Stimulated activated naive B cell treated with anti-CD40 and anti-IgM and Interleukin-4, amounts not matched to agents 10 μg/mL and 1 μg/mL and 100 μg/mL, for 72 hours (primary cell): ENCODE measurements at regions not wholly inside any gene's neighbourhood (a gene's known extent, or its start where the extent isn't known, plus 50 kb on each side); places are given as distances from the start of the nearest gene placed in this dataset.
"Not testable (repeated sequence)": the region's sequence is repeated elsewhere in the genome, so short reads cannot be mapped to it uniquely, and the experiment has no call there.

Source experiments
- ATAC-seq, 2 donors: fragments of 150-1000 bp; cut with Tn5 transposase; replicated peaks; 2 replicates each; pipeline ENCODE4 v1.10.0; 2021; ENCODE audit warnings: moderate library complexity in 1 of 2
- DNase-seq: peaks from one replicate; pipeline ENCODE4 v3.0.0; 2021
- H3K27ac Mint-ChIP-seq: one replicate; pipeline ENCODE4 v1.8.0; 2022; ENCODE audit warnings: mild to moderate bottlenecking, mixed read lengths
- H3K27me3 Mint-ChIP-seq, 2 donors: one replicate each; pipeline ENCODE4 v1.8.0; 2022; ENCODE audit warnings: mixed read lengths in 2 of 2
- H3K36me3 Mint-ChIP-seq, 2 donors: one replicate each; pipeline ENCODE4 v1.8.0; 2022; ENCODE audit warnings: mixed read lengths in 2 of 2, mild to moderate bottlenecking in 1 of 2
- H3K4me1 Mint-ChIP-seq, 2 donors: one replicate each; pipeline ENCODE4 v1.8.0; 2022; ENCODE audit warnings: mixed read lengths in 2 of 2, mild to moderate bottlenecking in 1 of 2
- H3K4me3 Mint-ChIP-seq, 2 donors: one replicate each; pipeline ENCODE4 v1.8.0; 2022; ENCODE audit warnings: mild to moderate bottlenecking in 2 of 2, mixed read lengths in 2 of 2, moderate library complexity in 1 of 2
- H3K9me3 Mint-ChIP-seq, 2 donors: one replicate each; pipeline ENCODE4 v1.8.0; 2022; ENCODE audit warnings: mixed read lengths in 2 of 2, mild to moderate bottlenecking in 1 of 2

DNA sequence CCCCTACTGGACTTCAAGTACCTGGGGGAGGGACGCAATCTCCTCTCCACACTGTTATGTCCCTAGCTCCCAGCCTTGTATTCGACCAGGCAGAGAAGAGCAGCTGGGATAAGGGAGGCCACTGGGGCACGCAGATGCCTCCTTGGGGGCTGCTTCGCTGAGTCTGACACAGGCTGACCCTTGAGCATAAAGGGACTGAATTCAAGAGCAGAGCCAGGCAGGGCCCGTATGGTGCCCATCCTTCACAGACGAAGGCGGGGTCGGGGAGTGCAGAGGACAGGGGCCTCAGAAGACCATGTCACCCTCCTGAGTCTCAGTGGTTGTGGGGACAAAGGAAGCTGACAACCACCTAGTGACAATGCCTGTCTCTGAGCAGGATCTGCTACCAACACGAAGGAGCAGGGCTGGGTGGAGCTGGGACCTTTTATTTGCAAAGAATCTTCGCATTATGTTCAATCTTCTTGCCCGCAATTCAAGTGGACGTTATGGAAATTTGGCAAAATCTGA lies 124.6 kb downstream of the TUBA3C start:
- ATAC-seq = no peak
- Mint-ChIP-seq H3K27me3 (no peaks in the 10 kb centered on the region), H3K4me3 (no peak overlapping the region), H3K36me3 (no peaks in the 10 kb centered on the region), H3K9me3 (peaks cover 5 to 9% of the 10 kb centered on the region in 2 donors), H3K27ac (no peak overlapping the region), H3K4me1 (no peaks in the 10 kb centered on the region)
- no peak for DNase-seq

DNA sequence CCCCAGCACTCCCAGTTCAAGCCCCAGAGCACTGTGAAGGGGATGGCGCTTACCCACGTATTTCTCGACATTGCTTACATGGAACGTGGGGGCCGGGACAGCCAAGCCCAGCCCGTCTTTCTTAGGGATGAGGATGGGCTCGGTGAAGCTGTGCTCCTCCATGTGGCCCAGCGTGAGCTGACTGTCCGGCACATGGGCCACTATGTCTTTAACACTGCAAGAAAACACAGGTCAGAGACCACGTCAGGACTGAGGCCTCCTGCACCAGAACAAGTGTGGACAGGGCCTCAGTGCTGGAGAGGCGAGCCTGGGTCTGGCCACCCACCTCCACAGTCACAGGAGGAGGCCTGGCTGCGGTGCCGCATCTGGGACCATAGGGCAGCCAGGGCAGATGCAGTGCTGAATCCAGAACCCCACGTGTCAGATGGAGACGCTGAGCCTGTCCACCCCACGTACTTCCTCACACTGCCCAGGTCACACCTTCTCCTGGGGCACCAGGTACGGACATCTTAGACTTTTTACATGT lies 125.2 kb downstream of the TUBA3C start:
- Mint-ChIP-seq H3K36me3 (no peaks in the 10 kb centered on the region), H3K4me3 (no peak overlapping the region), H3K27ac (no peak overlapping the region), H3K4me1 (no peaks in the 10 kb centered on the region), H3K9me3 (peaks cover 10 to 11% of the 10 kb centered on the region in 2 donors), H3K27me3 (no peaks in the 10 kb centered on the region)
- DNase-seq (no peak), ATAC-seq (no peak)

DNA sequence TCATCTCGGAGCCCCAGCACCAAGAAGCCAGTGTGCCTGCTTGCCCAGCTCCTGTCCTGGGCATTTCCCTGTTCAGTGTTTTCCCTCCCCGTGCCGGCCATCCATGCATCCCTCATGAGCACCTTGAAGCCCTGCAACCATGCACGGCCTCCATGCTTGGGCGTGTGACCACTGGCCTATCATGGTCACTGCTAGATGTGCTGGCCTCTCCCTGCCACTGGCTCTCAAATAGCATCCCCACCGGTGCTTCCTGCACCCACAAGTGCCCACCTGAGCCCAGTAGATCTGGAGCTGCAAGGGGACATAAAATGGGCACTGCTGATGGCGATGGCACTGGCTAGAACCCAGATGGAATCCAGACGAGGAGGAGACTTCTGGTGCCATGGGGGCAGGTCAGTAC lies 126.0 kb downstream of the TUBA3C start:
- Mint-ChIP-seq H3K4me1 (no peaks in the 10 kb centered on the region), H3K27ac (no peak overlapping the region), H3K9me3 (peaks cover 10 to 15% of the 10 kb centered on the region in 2 donors), H3K27me3 (no peaks in the 10 kb centered on the region), H3K4me3 (no peak overlapping the region), H3K36me3 (no peaks in the 10 kb centered on the region)
- ATAC-seq (no peak), DNase-seq (no peak)

DNA sequence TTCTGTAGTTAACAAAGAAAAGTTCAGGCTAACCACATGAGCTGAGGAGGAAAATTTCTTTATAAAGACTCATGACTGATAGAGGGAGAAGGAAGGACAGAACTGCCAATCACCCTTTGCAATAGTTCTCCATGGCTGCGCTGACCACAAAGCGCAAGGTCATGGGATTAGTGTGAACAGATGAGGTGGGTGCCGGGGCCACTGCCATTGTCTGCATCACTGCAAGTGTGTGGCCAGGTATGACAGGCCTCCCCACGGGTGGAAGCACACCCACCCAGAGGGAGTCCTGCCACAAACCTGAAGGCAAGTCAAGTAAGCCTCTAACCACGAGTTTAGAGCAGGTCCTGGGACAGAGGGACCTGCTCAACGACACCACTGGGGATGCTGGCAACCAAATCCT lies 128.1 kb downstream of the TUBA3C start:
- H3K4me1 Mint-ChIP-seq = no peaks in the 10 kb centered on the region
- ATAC-seq (no peak), DNase-seq (no peak)
- H3K4me3 Mint-ChIP-seq = no peak overlapping the region
- no peaks in the 10 kb centered on the region for H3K27me3 Mint-ChIP-seq
- no peaks in the 10 kb centered on the region for H3K36me3 Mint-ChIP-seq
- no peak overlapping the region for H3K27ac Mint-ChIP-seq
- H3K9me3 Mint-ChIP-seq = peaks cover 8 to 15% of the 10 kb centered on the region in 2 donors

DNA sequence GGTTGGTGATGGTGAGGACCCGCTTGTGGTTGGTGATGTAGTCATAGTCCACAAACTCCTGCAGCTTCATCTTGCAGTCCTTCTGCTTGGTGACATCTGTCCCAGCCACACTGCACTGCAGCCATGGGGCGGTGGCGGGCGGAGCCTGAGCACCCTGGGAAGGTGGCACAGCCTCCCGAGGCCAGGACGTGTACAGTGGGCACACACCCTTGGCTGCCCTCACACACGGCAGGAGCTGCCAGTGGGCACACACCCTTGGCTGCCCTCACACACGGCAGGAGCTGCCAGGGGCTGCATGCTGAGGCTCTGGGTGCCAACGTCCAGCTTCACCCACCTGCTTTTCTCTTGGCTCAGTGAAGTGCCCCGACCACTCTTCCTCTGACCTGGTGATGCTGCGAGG lies 128.7 kb downstream of the TUBA3C start:
- peaks cover 8 to 15% of the 10 kb centered on the region in 2 donors for H3K9me3 Mint-ChIP-seq
- H3K36me3 Mint-ChIP-seq = no peaks in the 10 kb centered on the region

DNA sequence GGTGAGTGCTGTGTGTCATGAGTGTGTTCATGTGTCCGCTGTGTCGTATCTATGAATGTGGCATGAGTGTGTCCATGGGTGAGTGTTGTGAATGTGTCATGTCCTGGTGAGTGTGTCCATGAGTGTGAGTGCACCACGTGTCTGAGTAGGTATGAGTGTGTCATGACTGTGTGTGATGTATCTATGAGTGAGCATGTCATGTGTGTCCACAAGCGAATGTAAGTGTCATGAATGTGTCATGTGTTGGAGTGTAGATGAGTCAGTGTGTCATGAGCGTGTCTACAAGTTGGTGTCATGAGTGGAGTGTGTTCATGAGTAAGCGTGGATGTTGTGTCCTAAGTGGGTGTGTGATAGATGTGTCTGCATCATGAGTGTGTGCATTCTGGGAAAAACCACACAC lies 129.4 kb downstream of the TUBA3C start:
- H3K4me3 Mint-ChIP-seq = no peak overlapping the region
- H3K27me3 Mint-ChIP-seq = no peaks in the 10 kb centered on the region
- H3K27ac Mint-ChIP-seq = no peak overlapping the region
- H3K4me1 Mint-ChIP-seq = no peaks in the 10 kb centered on the region
- no peaks in the 10 kb centered on the region for H3K36me3 Mint-ChIP-seq
- H3K9me3 Mint-ChIP-seq = peaks cover 8 to 15% of the 10 kb centered on the region in 2 donors
- ATAC-seq = no peak
- DNase-seq = no peak

More for the DNA sequence above, 128.7 kb downstream of the TUBA3C start:
- Mint-ChIP-seq H3K27ac (no peak overlapping the region), H3K4me3 (no peak overlapping the region), H3K27me3 (no peaks in the 10 kb centered on the region), H3K4me1 (no peaks in the 10 kb centered on the region)
- ATAC-seq (no peak), DNase-seq (no peak)

DNA sequence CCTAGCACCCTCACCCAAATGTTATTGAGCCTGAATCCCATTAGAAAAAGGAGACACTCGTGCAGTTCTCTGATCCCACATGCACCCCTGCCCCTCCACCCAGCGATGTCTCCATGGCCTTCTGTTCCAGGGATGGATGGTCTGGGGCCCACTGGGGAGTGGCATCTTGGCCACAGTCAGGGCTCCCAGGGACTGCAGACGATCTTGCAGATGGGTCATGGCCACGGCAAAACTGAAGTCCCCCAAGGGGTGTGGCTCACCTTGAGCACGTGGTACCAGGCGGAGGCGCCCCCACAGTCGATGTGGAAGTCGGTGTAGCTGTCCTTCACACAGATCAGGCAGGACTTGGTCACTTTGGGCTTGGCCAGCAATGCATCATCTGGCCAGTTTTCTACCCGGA lies 130.7 kb downstream of the TUBA3C start:
- Mint-ChIP-seq H3K4me3 (no peak overlapping the region), H3K27ac (no peak overlapping the region), H3K9me3 (peaks cover 8 to 15% of the 10 kb centered on the region in 2 donors), H3K4me1 (no peaks in the 10 kb centered on the region), H3K36me3 (no peaks in the 10 kb centered on the region), H3K27me3 (no peaks in the 10 kb centered on the region)
- DNase-seq (no peak), ATAC-seq (no peak)

DNA sequence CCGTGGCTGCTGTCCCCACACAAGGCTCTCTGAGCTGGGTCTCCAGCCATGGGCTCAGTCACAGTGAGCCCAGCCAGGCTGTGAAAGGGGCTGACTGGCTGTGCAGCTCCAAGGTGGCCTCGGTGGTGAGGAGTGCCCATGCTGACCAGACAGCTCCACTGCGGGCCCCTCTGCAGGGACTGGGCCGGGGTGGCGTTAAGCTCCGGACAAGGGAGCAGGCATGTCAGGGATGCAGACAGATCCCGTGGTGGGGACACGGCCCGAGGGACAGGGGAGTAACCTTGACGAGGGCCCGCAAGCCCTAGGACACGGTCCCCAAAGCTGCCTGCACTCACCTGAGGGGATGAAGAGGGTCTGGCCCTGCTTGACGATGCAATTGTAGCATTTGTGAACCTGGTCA lies 132.0 kb downstream of the TUBA3C start:
- H3K27me3 Mint-ChIP-seq, DNase-seq, H3K4me3 Mint-ChIP-seq, H3K36me3 Mint-ChIP-seq, H3K27ac Mint-ChIP-seq, ATAC-seq, H3K4me1 Mint-ChIP-seq: not testable (repeated sequence)
- H3K9me3 Mint-ChIP-seq = peaks cover 8 to 15% of the 10 kb centered on the region in 2 donors

DNA sequence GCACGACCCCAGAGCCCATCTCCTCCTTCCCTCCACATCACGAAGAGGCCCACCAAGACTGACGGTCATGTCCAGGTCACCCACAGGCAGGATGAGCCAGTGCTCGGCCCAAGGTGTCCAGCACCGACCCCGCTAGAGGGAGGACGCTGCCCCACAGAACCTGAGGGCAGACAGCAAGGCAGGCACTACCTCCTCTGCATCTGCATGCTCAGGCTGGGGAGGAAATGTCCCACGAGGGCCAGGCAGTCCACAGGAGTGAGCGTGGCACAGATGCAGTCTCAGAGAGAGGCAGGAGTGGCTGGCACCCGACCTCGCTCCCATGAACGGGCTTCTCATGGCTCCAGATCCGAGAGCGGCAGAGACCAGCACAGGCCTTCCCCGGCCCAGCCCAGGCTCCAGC lies 133.2 kb downstream of the TUBA3C start:
- H3K4me3 Mint-ChIP-seq = no peak overlapping the region
- no peak for ATAC-seq
- H3K9me3 Mint-ChIP-seq = peaks cover 8 to 15% of the 10 kb centered on the region in 2 donors
- no peak for DNase-seq
- H3K27me3 Mint-ChIP-seq = no peaks in the 10 kb centered on the region
- H3K27ac Mint-ChIP-seq = no peak overlapping the region
- H3K36me3 Mint-ChIP-seq = no peaks in the 10 kb centered on the region
- H3K4me1 Mint-ChIP-seq = no peaks in the 10 kb centered on the region

DNA sequence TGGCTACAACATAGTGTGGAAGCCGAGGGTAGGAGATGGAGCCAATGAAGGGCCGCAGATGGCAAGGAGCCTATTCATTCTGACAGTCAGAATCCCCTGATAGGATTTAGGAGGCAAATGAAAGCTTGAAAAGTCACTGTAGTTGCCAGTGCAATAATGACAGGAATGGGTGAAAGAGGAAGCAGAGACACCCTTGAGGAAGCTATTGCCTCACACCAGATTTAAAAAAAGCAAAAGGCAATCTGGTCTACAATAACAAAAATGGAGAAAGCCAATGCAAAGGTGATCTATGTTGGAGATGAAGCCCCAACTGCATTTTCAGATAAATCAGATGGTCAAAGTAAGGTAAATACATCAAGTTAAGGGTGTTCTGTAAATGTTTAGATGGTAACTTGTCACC lies 158.5 kb downstream of the TUBA3C start:
- Mint-ChIP-seq H3K4me1 (no peaks in the 10 kb centered on the region), H3K27me3 (no peaks in the 10 kb centered on the region), H3K9me3 (peaks cover 0 to 10% of the 10 kb centered on the region in 2 donors), H3K36me3 (no peaks in the 10 kb centered on the region), H3K27ac (no peak overlapping the region), H3K4me3 (no peak overlapping the region)
- no peak for DNase-seq
- ATAC-seq = no peak

DNA sequence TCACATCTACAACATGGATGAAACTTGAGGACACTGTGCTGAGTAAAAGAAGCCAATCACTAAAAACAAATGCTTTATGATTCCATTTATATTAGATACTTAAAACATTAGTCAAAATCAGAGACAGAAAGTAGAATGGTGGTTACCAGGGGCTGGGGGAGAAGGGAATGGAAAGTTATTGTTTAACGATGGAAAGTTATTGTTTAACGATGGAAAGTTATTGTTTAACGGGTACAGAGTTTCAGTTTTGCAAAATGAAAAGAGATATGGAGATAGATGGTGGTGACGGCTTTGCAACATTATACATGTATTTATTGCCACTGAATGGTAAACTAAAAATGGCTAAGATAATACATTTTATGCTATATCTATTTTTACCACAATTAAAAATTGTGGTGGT lies 160.6 kb downstream of the TUBA3C start:
- Mint-ChIP-seq H3K36me3 (no peaks in the 10 kb centered on the region), H3K27me3 (no peaks in the 10 kb centered on the region), H3K9me3 (peaks cover 0 to 12% of the 10 kb centered on the region in 2 donors), H3K4me3 (no peak overlapping the region), H3K4me1 (no peaks in the 10 kb centered on the region), H3K27ac (no peak overlapping the region)
- ATAC-seq = no peak
- DNase-seq = no peak

DNA sequence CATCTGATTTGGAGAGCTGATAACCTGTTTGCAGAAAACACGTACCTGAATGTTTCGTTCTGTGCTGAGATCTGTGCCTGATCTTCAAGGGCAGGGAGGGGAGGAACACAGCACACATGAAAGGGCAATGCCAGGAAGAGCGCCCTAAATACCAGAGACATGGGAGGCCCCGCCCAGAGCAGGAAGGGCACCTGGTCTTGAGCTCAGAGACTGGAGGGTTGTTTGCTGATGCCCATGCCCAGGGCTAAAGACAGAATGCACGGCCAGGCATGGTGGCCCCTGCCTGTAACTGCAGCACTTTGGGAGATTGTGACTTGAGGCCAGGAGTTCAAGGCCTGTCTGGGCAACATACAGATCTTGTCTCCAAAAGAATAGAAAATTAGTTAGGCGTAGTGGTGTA lies 183.2 kb downstream of the TUBA3C start:
- Mint-ChIP-seq H3K27ac (no peak overlapping the region), H3K27me3 (no peaks in the 10 kb centered on the region), H3K4me3 (no peak overlapping the region), H3K4me1 (no peaks in the 10 kb centered on the region), H3K36me3 (no peaks in the 10 kb centered on the region), H3K9me3 (peaks cover 17 to 27% of the 10 kb centered on the region in 2 donors)
- ATAC-seq (no peak), DNase-seq (no peak)

DNA sequence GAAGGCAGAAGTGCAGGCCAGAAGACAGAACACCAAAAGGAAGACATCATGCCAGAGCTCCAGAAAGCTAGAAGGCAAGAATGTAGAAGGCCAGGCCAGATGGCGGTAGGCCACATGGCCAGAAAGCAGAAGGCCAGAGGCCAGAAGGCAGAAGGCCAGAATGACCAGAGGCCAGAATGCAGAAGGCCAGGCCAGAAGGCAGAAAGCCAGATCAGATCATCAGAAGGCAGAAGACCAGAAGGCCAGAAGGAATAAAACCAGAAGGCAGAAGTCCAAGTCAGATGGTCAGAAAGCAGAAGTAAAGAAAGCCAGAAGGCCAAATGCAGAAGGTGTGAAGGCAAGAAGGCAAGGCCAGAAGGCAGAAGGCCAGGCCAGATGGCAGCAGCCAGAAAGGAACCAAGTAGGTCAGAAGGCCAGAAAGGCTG lies 185.0 kb downstream of the TUBA3C start:
- H3K4me3 Mint-ChIP-seq = no peak overlapping the region
- H3K27ac Mint-ChIP-seq = no peak overlapping the region
- ATAC-seq (no peak), DNase-seq (no peak)
- H3K9me3 Mint-ChIP-seq = peaks cover 12 to 25% of the 10 kb centered on the region in 2 donors
- no peaks in the 10 kb centered on the region for H3K27me3 Mint-ChIP-seq
- H3K4me1 Mint-ChIP-seq = no peaks in the 10 kb centered on the region
- H3K36me3 Mint-ChIP-seq = no peaks in the 10 kb centered on the region

DNA sequence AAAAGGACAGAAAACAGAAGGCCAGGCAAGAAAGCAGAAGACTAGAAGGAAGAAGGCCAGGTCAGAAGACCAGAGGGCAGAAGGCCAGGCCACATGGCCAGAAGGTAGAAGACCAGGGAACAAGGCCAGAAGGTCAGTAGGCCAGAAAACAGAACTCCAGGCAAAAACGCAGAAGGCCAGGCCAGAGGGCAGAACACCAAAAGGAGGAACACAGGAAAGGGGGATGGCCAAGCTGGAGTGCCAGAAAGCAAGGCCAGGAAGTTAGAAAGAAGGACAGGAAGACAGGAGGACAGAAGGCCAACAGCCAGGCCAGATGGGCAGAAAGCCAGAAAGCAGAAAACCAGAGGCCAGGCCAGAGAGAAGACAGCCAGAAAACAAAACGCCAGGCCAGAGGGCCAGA lies 185.4 kb downstream of the TUBA3C start:
- H3K4me1 Mint-ChIP-seq = no peaks in the 10 kb centered on the region

DNA sequence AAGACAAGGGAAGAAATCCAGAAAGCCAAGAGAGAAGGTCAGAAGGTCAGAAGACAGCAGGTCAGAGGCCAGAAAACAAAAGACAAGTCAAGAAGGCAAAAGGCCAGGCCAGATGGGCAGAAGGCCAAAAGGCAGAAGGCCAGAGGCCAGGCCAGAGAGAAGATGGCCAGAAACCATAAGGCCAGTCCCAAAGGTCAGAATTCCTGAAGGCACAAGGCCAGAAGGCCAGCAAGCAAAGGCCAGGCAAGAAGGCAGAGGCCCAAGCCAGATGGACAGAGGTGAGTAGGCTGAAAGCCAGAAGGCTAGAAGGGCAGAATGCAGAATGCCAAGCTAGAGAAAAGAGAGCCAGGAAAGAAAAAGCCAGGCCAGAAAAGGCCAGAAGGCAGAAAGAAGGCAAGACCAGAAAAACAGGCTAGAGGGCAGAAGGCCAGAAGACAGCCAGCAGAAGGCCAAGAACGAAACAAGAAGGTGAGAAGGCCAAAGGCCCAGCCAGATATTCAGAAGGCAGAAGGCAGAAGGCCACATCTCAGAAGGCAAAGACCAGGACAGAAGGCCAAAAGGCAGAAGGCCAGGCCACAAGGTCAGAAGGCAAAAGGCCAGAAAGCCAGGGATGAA lies 186.3 kb downstream of the TUBA3C start:
- H3K36me3 Mint-ChIP-seq = no peaks in the 10 kb centered on the region
- ATAC-seq = no peak
- no peak overlapping the region for H3K27ac Mint-ChIP-seq

More for the DNA sequence above, 185.4 kb downstream of the TUBA3C start:
- H3K9me3 Mint-ChIP-seq = peaks cover 14 to 25% of the 10 kb centered on the region in 2 donors
- DNase-seq (no peak), ATAC-seq (no peak)
- H3K36me3 Mint-ChIP-seq = no peaks in the 10 kb centered on the region
- no peaks in the 10 kb centered on the region for H3K27me3 Mint-ChIP-seq
- H3K4me3 Mint-ChIP-seq = no peak overlapping the region
- H3K27ac Mint-ChIP-seq = no peak overlapping the region

More for the DNA sequence above, 186.3 kb downstream of the TUBA3C start:
- no peak overlapping the region for H3K4me3 Mint-ChIP-seq
- no peaks in the 10 kb centered on the region for H3K4me1 Mint-ChIP-seq
- peaks cover 14 to 25% of the 10 kb centered on the region in 2 donors for H3K9me3 Mint-ChIP-seq
- no peaks in the 10 kb centered on the region for H3K27me3 Mint-ChIP-seq
- no peak for DNase-seq
